ENCODE measurements at regions not wholly inside any gene's neighbourhood (a gene's known extent, or its start where the extent isn't known, plus 50 kb on each side); places are given as distances from the start of the nearest gene placed in this dataset.

DNA sequence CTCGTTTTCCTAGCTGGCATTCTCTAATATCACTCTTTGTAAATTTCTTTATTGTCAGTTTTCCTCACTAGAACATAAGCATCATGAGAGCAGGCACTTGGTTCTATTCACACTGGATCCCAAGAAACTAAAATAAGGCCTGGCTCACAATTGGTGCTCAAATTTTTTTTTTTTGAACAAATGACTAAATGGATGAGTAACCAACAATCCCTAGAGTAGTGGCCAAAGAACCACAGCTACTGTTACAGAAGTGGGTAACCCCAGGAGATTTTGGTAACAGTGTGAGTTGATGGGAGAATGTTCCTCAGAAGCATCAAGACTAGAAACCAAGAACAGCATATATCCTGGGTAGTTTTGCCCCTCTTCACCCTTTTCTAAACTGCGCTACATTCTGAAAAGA, 572.6 kb downstream of the INSC start:
- TF ChIP-seq, protein P1, sequence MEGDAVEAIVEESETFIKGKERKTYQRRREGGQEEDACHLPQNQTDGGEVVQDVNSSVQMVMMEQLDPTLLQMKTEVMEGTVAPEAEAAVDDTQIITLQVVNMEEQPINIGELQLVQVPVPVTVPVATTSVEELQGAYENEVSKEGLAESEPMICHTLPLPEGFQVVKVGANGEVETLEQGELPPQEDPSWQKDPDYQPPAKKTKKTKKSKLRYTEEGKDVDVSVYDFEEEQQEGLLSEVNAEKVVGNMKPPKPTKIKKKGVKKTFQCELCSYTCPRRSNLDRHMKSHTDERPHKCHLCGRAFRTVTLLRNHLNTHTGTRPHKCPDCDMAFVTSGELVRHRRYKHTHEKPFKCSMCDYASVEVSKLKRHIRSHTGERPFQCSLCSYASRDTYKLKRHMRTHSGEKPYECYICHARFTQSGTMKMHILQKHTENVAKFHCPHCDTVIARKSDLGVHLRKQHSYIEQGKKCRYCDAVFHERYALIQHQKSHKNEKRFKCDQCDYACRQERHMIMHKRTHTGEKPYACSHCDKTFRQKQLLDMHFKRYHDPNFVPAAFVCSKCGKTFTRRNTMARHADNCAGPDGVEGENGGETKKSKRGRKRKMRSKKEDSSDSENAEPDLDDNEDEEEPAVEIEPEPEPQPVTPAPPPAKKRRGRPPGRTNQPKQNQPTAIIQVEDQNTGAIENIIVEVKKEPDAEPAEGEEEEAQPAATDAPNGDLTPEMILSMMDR (IDR thresholded peaks at IDR 0.05; ENCODE audit: borderline replicate concordance) = no peak
- Histone ChIP-seq H3K36me3 (no peaks in the 10 kb centered on the region), H3K27me3 (ENCODE audit: low read depth) (no peaks in the 10 kb centered on the region), H3K27ac (replicated peaks) (peak overlapping the region; percentile 64), H3K4me1 (peaks cover 17% of the 10 kb centered on the region), H3K4me3 (no peak overlapping the region), H3K9me3 (replicated peaks) (no peaks in the 10 kb centered on the region)
- DNase-seq = no peak
- intact Hi-C loops (cut with micrococcal nuclease) = no loop called here

DNA sequence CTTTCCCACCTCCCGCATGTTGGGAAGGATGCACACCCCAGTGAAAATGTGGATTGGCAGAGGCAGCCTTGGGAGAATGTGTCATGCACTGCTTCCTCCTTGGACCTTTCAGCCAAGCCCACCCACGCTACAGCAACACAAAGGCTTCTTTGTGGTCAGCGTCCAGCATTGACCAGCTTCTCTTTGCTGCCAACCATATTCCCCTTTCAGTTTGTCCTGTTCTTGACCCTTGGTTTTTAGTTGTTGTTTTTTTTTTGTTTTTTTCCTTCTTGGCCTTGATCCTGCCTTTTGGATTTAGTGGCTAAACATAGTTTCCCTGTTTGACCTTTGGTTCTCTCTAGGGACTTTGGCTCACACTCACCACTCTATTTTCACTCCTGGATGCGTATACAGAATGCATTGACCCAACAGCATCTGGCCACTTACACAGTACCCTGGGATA, 573.6 kb downstream of the INSC start:
- intact Hi-C loops (cut with micrococcal nuclease) = loop anchor here (1.0 kb wide), 1 partner anchor 38 kb away; no protein-coding TSS in a partner anchor

DNA sequence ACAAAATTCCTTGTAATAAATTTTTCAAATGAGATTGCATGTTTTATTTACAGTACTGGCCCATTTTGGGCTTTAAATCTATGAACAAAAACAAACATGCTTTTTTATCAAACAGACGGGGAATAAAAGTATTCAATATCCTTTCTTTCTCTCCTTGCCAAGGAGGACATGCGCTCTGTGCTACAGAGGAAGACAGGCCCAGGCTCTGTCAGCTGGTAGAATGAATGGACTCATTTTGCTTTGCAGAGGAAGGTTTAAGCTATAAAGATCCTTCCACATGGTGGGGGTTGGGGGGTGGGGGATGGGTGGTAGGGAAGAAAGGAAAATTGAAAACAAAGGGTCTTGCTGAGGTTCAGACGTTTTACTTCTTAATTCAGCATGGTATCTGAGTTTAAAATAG, 575.6 kb downstream of the INSC start:
- TF ChIP-seq, protein P1 (IDR thresholded peaks at IDR 0.05; ENCODE audit: borderline replicate concordance) = no peak
- Histone ChIP-seq H3K27ac (replicated peaks) (no peak overlapping the region), H3K4me1 (peaks cover 17% of the 10 kb centered on the region), H3K9me3 (replicated peaks) (no peaks in the 10 kb centered on the region), H3K4me3 (no peak overlapping the region), H3K27me3 (ENCODE audit: low read depth) (no peaks in the 10 kb centered on the region), H3K36me3 (no peaks in the 10 kb centered on the region)
- DNase-seq = no peak
- intact Hi-C loops (cut with micrococcal nuclease) = no loop called here

More for the DNA sequence above, 573.6 kb downstream of the INSC start:
- no peaks in the 10 kb centered on the region for H3K36me3 ChIP-seq
- DNase-seq = peak; percentile 69
- no peaks in the 10 kb centered on the region for H3K27me3 ChIP-seq (ENCODE audit: low read depth)
- TF ChIP-seq, protein P1 (IDR thresholded peaks at IDR 0.05; ENCODE audit: borderline replicate concordance) = no peak
- H3K27ac ChIP-seq (replicated peaks) = peak overlapping the region; percentile 64
- peaks cover 17% of the 10 kb centered on the region for H3K4me1 ChIP-seq
- no peak overlapping the region for H3K4me3 ChIP-seq
- no peaks in the 10 kb centered on the region for H3K9me3 ChIP-seq (replicated peaks)

DNA sequence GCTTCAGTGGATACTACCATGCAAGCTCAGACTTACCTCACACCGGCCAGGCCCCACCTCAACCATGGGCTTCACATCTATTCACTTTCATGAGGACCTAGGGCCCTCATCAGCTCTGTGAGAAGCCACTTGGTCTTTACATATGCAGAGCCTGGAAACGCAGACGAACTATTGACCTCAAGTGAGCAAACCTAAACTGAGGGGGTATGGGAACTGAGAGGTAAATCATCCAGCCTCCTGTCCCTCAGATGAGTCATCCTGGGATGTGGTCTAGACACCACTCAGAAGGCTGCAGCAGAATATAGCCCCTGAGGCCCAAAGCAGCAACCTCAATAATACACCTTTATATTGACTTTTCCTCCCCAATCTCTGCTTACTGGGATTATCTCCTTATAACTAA, 578.0 kb downstream of the INSC start:
- DNase-seq = no peak
- intact Hi-C loops (cut with micrococcal nuclease) = no loop called here
- TF ChIP-seq, protein P1 (IDR thresholded peaks at IDR 0.05; ENCODE audit: borderline replicate concordance) = no peak
- Histone ChIP-seq H3K9me3 (replicated peaks) (no peaks in the 10 kb centered on the region), H3K27ac (replicated peaks) (no peak overlapping the region), H3K4me1 (peaks cover 13% of the 10 kb centered on the region), H3K27me3 (ENCODE audit: low read depth) (no peaks in the 10 kb centered on the region), H3K36me3 (no peaks in the 10 kb centered on the region), H3K4me3 (no peak overlapping the region)

DNA sequence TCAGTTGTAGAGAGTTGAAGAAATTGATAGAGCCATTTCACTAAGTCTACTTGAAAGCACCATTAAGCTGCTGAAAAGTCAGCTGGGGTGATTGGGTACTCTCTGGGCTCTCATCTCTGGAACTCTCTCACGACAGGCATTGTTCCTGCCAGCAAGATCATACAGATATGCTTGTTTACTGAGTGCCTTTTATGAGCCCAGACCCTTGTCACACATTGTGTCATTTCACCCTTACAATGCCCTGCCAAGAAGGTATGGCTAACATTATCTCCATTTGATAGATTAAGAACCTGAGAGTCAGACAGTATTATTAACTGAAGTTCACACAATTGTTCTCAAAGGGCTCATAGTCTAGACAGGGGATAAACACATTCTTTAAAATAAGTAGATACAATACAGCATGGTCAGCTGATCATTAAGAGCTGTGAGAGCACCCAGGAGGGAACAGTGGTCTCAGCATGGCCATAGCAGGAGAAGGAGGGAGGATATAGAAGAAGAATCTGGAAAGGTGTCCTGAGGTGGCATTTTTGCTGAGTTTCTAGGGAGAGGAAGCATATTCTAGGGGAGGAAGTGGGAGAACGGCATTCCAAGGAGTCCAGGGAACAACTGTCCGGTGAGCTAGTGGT, 580.5 kb downstream of the INSC start:
- TF ChIP-seq, protein P1 (IDR thresholded peaks at IDR 0.05; ENCODE audit: borderline replicate concordance) = no peak
- no peaks in the 10 kb centered on the region for H3K36me3 ChIP-seq
- H3K4me1 ChIP-seq = no peaks in the 10 kb centered on the region
- DNase-seq = no peak
- intact Hi-C loops (cut with micrococcal nuclease) = no loop called here
- H3K4me3 ChIP-seq = no peak overlapping the region
- no peak overlapping the region for H3K27ac ChIP-seq (replicated peaks)
- no peaks in the 10 kb centered on the region for H3K27me3 ChIP-seq (ENCODE audit: low read depth)
- no peaks in the 10 kb centered on the region for H3K9me3 ChIP-seq (replicated peaks)
